BJ (cell line): ENCODE measurements at regions not wholly inside any gene's neighbourhood (a gene's known extent, or its start where the extent isn't known, plus 50 kb on each side); places are given as distances from the start of the nearest gene placed in this dataset.

ENCODE experiments used
- CTCF ChIA-PET: fragments of 350-600 bp; formaldehyde crosslinking; extraction: SDS; loops from one replicate; lab custom pipeline; 2021; ENCODE audit warnings: antibody characterized with exemption, inconsistent platforms; lab: Yijun Ruan, JAX
- POLR2A ChIA-PET: fragments of 300-600 bp; sonication (Branson Sonifier 250); formaldehyde crosslinking; extraction: SDS; loops from one replicate; lab custom pipeline; 2021; ENCODE audit warnings: antibody characterized with exemption; lab: Charles Lee
- DNase-seq: peaks from one replicate; pipeline ENCODE4 v3.0.0-alpha.2; 2011; ENCODE audit warnings: low read depth
- H3K27me3 ChIP-seq: 2 replicates; pipeline ENCODE4 v1.6.0; 2011; ENCODE audit warnings: low read length; ENCODE audit not compliant: control insufficient read depth, insufficient read depth
- H3K36me3 ChIP-seq: 2 replicates; pipeline ENCODE4 v1.5.1; 2011; ENCODE audit warnings: low read length; ENCODE audit not compliant: control insufficient read depth, insufficient read depth
- H3K4me3 ChIP-seq: 2 replicates; pipeline ENCODE4 v1.5.1; 2011; ENCODE audit warnings: low read depth, mild to moderate bottlenecking, control low read depth, low read length
- CTCF ChIP-seq: IDR thresholded peaks from 2 replicates; pipeline ENCODE4 v1.5.1; 2011; ENCODE audit warnings: low read depth, mild to moderate bottlenecking, control low read depth, inconsistent platforms, low read length, moderate library complexity; ENCODE audit not compliant: insufficient read depth

GRCh38 chr13:59012731-59013130 lies 1151.0 kb downstream of the DIAPH3 start:
- no peaks in the 10 kb centered on the region for H3K36me3 ChIP-seq
- TF ChIP-seq CTCF = no peak
- DNase-seq = no peak
- ChIA-PET CTCF (no interaction called here), POLR2A (no interaction called here)
- H3K27me3 ChIP-seq = no peaks in the 10 kb centered on the region
- no peak overlapping the region for H3K4me3 ChIP-seq

DNA sequence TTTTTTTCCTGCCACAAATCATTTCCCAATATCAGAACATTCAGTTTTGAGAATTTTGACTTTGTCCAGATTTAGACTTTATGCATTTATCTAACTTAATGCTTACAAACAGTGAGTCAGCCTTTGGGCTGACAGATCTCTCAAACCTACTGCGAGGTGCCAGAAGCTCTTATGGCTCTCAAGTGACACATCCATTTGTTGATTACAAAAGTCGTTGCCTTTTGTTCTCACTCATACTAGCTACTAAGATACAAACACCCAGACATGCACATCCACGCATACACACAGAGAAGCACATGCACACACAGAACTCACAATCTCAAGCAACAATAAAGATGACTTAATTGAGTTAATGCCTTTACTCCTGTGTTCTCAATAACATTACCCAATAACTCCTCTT lies 1147.5 kb downstream of the DIAPH3 start:
- ChIA-PET POLR2A (no interaction called here), CTCF (no interaction called here)
- Histone ChIP-seq H3K4me3 (no peak overlapping the region), H3K36me3 (no peaks in the 10 kb centered on the region), H3K27me3 (no peaks in the 10 kb centered on the region)
- no peak for DNase-seq
- TF ChIP-seq CTCF = no peak

DNA sequence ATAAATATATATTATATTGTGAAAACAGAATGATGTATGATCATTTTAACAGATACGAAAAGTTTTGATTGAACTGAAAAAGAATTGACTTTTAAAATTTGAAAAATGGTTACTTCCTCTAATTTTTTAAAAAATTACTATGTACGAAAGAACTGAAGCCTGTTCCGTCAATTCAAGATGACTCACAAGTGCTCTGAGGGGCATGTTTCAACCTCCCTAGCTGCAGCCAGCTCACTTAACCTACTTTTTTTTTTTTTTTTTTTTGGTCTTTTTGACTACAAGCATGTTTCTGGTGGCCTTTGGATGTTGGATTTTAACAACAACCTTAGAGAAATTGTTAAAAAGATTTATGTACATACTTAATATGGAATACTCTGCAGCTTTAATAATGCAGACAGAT lies 1139.3 kb downstream of the DIAPH3 start:
- H3K27me3 ChIP-seq = no peaks in the 10 kb centered on the region
- no peak overlapping the region for H3K4me3 ChIP-seq
- H3K36me3 ChIP-seq = no peaks in the 10 kb centered on the region
- ChIA-PET CTCF (no interaction called here), POLR2A (no interaction called here)
- no peak for DNase-seq
- no peak for TF ChIP-seq CTCF

DNA sequence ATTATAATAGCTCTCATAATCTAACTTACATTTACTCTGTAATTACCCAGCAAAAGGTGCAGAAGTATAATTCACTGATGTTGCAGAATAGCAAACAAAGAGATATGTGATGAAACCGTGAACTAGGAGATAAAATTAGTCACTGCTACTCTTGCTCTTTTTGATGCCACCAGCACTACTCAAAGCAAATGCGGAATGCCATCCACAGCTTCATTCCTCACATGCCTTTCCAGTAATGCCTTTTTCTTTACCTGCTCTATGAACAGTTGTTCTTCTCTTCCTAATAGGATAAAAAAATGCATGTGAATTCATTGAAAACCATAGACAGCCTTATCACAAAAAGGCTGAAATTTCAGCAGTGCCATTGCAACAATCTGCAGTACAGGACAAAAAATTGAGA lies 1129.5 kb downstream of the DIAPH3 start:
- POLR2A ChIA-PET = no interaction called here
- no peaks in the 10 kb centered on the region for H3K27me3 ChIP-seq
- CTCF ChIA-PET = no interaction called here
- DNase-seq = no peak
- TF ChIP-seq CTCF = no peak
- H3K4me3 ChIP-seq = no peak overlapping the region
- H3K36me3 ChIP-seq = no peaks in the 10 kb centered on the region

GRCh38 chr13:59038824-59039223 lies 1124.9 kb downstream of the DIAPH3 start:
- Histone ChIP-seq H3K27me3 (no peaks in the 10 kb centered on the region), H3K36me3 (no peaks in the 10 kb centered on the region), H3K4me3 (no peak overlapping the region)
- POLR2A ChIA-PET = no interaction called here
- CTCF ChIA-PET = no interaction called here
- no peak for DNase-seq
- no peak for TF ChIP-seq CTCF
